ENCODE measurements at regions not wholly inside any gene's neighbourhood (a gene's known extent, or its start where the extent isn't known, plus 50 kb on each side); places are given as distances from the start of the nearest gene placed in this dataset.

GRCh38 chr7:83259064-83259463, 96.4 kb upstream of the PCLO start:
- no TSS peak for BruUV-seq (replicated peaks)
- no peaks in the 10 kb centered on the region for H3K4me1 ChIP-seq (ENCODE audit: insufficient read depth, low read length)
- intact Hi-C loops (cut with micrococcal nuclease; ENCODE audit: unreplicated experiment) (no loop called here), in situ Hi-C loops (cut with HindIII; ENCODE audit: extremely low pct_ligation_motif_present, low pct_unique_long_range_greater_than_20kb) (no loop called here)
- 0% methylated on average over 2 of the region's 2 CpGs for WGBS (ENCODE audit: low lambda C conversion rate)
- H3K4me3 ChIP-seq (replicated peaks in 1 of 3; ENCODE audit: insufficient read depth in 1 of 3, low read depth in 2 of 3, low read length in 3 of 3) = no peak overlapping the region
- FAIRE-seq = no peak
- H3K9me3 ChIP-seq (ENCODE audit: low read length) = no peaks in the 10 kb centered on the region
- no peaks in the 10 kb centered on the region for H3K79me2 ChIP-seq (ENCODE audit: insufficient read depth, low read length)
- H3K27me3 ChIP-seq (ENCODE audit: control insufficient read depth in 1 of 2, insufficient read depth in 2 of 2, low read length in 2 of 2) = no peaks in the 10 kb centered on the region
- H3K27ac ChIP-seq (ENCODE audit: extremely low read length, insufficient read depth, low read length) = no peak overlapping the region
- ChIA-PET POLR2A (no interaction called here), CTCF (ENCODE audit: low intra/inter-chr PET ratio, low total read pairs) (no interaction called here)
- H3K4me2 ChIP-seq (ENCODE audit: low read depth, low read length) = no peak overlapping the region
- H3K36me3 ChIP-seq (replicated peaks in 1 of 2; ENCODE audit: control insufficient read depth in 1 of 2, insufficient read depth in 2 of 2, low read length in 2 of 2) = no peaks in the 10 kb centered on the region
- H2AFZ ChIP-seq (ENCODE audit: low read length) = no peak overlapping the region
- H4K20me1 ChIP-seq (ENCODE audit: insufficient read depth, low read length) = no peaks in the 10 kb centered on the region
- DNase-seq (ENCODE audit: low spot score) = no peak
- H3K9ac ChIP-seq (ENCODE audit: insufficient read depth, low read depth, low read length) = no peak overlapping the region
- ATAC-seq = no peak
- no peak for TF ChIP-seq CEBPB (IDR thresholded peaks at IDR 0.05; ENCODE audit: borderline replicate concordance, low read depth, low read length)
- TF ChIP-seq, protein P1, sequence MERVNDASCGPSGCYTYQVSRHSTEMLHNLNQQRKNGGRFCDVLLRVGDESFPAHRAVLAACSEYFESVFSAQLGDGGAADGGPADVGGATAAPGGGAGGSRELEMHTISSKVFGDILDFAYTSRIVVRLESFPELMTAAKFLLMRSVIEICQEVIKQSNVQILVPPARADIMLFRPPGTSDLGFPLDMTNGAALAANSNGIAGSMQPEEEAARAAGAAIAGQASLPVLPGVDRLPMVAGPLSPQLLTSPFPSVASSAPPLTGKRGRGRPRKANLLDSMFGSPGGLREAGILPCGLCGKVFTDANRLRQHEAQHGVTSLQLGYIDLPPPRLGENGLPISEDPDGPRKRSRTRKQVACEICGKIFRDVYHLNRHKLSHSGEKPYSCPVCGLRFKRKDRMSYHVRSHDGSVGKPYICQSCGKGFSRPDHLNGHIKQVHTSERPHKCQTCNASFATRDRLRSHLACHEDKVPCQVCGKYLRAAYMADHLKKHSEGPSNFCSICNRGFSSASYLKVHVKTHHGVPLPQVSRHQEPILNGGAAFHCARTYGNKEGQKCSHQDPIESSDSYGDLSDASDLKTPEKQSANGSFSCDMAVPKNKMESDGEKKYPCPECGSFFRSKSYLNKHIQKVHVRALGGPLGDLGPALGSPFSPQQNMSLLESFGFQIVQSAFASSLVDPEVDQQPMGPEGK (CRISPR knock-in tag; IDR thresholded peaks at IDR 0.05) = no peak
- no peak for TF ChIP-seq ISX (CRISPR knock-in tag; conservative IDR thresholded peaks at IDR 0.05)
- TF ChIP-seq, protein P2, sequence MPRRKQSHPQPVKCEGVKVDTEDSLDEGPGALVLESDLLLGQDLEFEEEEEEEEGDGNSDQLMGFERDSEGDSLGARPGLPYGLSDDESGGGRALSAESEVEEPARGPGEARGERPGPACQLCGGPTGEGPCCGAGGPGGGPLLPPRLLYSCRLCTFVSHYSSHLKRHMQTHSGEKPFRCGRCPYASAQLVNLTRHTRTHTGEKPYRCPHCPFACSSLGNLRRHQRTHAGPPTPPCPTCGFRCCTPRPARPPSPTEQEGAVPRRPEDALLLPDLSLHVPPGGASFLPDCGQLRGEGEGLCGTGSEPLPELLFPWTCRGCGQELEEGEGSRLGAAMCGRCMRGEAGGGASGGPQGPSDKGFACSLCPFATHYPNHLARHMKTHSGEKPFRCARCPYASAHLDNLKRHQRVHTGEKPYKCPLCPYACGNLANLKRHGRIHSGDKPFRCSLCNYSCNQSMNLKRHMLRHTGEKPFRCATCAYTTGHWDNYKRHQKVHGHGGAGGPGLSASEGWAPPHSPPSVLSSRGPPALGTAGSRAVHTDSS (CRISPR knock-in tag; conservative IDR thresholded peaks at IDR 0.05) = no peak
- no peak for TF ChIP-seq NCOR1 (IDR thresholded peaks at IDR 0.05; ENCODE audit: borderline replicate concordance, low read length)
- TF ChIP-seq PHF5A (CRISPR knock-in tag; IDR thresholded peaks at IDR 0.05; ENCODE audit: low read depth, unreplicated experiment) = no peak
- no peak for TF ChIP-seq ASH2L (IDR thresholded peaks at IDR 0.05; ENCODE audit: insufficient read length, low read depth, low read length)
- no peak for TF ChIP-seq ZNF33B (CRISPR knock-in tag; IDR thresholded peaks at IDR 0.05)
- TF ChIP-seq UBTF (CRISPR knock-in tag; IDR thresholded peaks at IDR 0.05) = no peak
- TF ChIP-seq RERE (CRISPR knock-in tag; IDR thresholded peaks at IDR 0.05; ENCODE audit: low read depth) = no peak
- no peak for TF ChIP-seq KLF11 (CRISPR knock-in tag; IDR thresholded peaks at IDR 0.05)
- TF ChIP-seq THRA (CRISPR knock-in tag; IDR thresholded peaks at IDR 0.05; ENCODE audit: borderline replicate concordance) = no peak

All from HepG2 (cell line).